Germinal center (tissue), 1 donor: ENCODE measurements at regions not wholly inside any gene's neighbourhood (a gene's known extent, or its start where the extent isn't known, plus 50 kb on each side); places are given as distances from the start of the nearest gene placed in this dataset.

Source experiments
- DNase-seq: peaks from one replicate; pipeline ENCODE4 v3.0.0; 2012; ENCODE audit warnings: mixed read lengths, low spot score

DNA sequence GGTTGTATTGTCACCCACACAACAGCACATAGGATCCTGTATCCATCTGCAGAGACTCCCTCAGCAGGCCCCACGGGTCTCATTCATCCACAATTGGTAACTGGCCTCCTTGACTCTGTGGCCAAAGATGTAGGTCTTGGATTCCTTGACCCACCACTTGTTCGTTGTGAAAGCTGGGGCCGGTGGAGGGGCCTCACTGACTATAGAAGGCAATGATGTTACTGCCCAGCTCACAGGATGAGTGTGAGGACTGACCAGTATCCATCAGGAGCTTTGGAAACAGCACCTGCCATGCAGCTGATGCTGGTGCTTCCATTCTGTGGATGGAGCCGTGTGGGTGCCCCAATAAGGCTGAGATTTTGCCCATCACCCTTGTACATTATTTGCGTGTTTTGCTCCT, 615.7 kb downstream of the BRD1 start:
- DNase-seq: no peak

DNA sequence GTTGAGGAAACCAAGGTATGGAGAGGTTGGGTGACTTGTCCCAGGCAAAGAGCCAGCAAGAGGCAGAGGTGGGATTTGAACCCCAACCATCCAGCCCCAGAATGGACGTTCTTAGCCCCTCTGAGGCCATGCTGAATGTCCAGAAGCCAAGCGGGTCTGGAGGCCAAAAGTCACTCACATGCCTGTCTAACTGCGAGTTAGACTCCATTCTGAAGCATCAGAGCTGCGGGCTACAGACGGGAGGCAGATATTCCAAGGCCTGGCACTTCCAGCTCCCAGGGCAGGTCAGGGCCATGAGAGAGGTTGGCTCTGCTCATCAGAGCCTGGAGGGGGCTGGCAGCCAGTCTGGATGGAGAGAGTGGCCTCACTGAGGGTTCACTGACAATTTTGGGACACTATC, 616.5 kb downstream of the BRD1 start:
- no peak for DNase-seq

DNA sequence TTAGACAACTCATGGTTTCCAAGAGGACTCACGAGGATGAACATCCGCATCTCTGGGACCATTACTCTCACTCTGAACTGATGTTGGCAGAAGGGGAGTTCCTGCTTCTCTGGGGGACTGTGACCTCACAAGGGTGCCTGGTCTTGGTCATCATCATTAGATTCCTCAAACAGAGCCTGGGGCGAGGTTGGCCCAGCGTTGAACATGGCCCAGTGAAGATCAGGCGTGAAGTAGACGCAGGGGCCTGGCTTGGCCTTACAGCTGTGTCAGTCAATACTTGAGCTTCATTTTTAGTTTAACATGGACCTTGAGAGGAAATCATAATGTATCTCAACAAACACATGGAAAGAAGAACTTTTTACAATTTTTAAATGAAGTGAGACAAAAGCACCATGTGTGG, 617.1 kb downstream of the BRD1 start:
- DNase-seq: no peak

DNA sequence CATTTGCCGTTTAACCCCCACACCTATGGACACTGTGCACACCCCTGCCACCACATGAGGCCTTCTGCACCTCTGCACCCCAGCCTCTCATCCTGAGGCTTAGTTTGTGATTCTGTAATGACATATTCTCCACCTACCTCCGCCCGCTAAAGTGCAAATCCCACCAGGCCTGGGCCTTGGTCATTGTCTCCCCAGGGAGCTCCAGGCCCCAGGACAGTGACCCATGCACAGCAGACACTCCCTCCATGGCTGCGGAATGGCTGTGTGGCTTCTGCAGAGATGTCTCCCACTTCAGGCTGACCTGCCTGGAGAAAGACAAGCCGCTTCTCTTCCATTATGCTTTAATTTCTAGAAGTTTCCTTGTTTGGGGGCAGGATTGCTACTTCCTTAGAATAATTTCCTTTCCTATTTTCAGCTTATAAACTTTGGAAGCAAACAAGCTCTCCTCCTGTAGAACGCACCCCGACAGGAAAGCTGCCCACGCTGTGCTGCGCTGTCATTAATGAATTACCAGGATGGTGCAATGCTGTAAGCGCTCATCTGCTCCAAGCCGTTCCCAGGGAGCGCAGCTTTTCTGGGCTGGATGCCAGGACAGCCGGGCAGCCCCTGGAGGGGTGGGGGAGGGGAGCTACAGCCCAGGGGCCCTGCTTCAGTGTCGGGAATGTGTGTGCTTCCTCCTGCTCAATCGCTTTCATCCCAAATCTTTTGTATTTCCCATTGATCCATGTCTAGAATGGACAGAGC, 618.0 kb downstream of the BRD1 start:
- DNase-seq: no peak

DNA sequence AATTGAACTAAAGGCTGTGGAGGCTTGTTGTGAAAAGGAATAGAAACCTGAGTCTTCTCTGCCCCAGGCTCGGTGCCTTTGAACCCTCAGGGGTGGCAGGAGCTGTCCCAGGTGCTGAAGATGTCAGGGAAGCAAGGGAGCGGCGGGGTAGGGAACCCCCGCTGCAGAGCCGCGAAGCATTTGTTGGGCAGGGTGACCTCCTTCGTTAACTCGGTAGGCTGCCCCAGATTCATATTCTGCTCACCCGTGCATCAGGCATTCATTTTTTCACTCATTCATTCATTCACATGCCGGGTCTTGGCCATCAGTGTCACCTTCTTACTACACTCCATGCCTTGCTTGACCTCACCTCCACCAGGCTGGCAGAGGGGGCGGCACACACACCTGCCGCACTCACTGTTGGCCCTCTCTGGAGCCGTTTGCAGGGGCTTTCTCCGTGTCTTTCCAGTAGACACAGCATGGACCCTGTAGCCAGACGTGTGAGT, 618.9 kb downstream of the BRD1 start:
- no peak for DNase-seq

- DNase-seq: no peak
Observed at GRCh38 chr22:49208004-49208402, 619.7 kb downstream of the BRD1 start.

- no peak for DNase-seq
Observed at GRCh38 chr22:49207008-49208003, 620.4 kb downstream of the BRD1 start.

GRCh38 chr22:49206281-49206680, 621.4 kb downstream of the BRD1 start:
- DNase-seq: no peak

GRCh38 chr22:49205483-49205800, 622.2 kb downstream of the BRD1 start:
- no peak for DNase-seq

DNA sequence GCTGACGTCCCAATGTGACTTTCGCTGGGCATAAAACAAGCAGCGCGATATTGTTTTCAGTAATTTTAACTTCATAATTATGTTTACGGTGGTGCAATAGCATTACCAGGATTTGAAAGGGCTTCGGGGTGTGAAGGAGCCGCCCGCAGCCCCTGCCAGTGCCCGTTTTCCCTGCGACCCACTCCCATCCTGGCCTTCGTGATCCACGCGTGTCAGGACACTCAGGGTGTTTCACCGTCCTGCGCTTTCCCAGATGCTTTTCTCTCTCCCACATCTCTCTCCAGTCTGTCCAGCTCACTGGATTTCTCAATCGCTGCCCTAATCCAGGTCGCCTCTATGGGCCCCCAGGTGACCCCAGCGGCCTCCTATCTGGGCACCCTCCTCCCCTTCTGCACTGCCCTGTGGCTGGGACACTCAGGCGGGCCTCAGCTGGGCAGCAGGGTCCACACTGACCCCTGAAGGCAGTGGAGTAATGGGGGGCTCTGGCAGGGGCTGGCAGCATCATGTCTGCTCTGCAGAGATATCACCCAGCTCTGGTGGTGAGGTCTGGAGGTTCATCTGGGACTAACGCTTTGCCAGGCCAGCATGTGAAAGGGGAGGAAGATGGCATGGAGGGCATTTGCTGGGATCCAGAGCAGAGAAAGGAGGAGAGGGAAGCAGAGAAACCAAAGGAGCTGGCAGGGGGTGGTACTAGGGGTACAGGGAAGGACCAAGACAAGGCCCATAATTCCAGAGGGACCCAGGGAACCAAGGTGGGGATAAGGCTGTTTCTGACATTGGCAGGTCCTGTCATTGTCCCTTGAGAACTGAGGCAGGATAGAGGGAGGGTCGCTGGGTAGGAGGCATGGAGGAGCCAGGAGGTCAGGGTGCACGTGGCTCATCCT, 622.8 kb downstream of the BRD1 start:
- no peak for DNase-seq

DNA sequence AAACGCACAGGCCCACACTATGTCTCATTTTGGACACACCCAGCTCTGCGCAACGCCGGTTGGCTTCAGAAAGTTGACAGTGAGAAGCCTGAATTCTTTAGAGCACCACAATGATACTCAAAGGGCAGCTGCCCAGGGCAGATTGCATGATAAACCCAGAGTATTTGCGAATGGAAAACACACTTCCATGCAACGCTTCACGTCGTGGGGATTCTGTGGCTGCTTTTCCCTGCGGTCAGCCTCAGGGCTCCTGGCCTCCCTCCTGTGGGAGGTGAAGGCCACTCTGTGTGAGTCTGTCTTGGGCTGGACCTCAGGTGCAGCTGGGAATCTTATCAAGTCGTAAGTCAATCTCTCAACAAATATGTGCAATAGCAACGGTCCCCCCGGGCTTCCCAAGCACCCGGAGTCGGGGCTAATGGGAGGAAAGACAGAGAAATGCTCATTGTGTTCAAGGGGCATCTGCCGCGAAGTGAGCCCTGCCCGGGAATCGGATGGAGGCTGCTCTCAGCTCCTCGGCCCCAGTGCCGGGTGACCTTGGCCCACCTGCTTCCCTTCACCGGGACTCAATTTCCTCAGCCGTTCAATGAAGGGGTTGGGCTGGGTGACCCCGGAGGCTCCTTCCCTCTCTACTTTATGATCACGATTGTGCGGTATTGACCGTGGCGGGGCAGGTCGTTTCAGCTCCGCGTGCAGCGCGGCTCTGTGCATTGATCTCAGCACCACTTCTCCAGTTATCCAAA, 623.6 kb downstream of the BRD1 start:
- no peak for DNase-seq

- no peak for DNase-seq
Observed at GRCh38 chr22:49203091-49203858, 624.4 kb downstream of the BRD1 start.

GRCh38 chr22:49202226-49202625, 625.4 kb downstream of the BRD1 start:
- no peak for DNase-seq

DNA sequence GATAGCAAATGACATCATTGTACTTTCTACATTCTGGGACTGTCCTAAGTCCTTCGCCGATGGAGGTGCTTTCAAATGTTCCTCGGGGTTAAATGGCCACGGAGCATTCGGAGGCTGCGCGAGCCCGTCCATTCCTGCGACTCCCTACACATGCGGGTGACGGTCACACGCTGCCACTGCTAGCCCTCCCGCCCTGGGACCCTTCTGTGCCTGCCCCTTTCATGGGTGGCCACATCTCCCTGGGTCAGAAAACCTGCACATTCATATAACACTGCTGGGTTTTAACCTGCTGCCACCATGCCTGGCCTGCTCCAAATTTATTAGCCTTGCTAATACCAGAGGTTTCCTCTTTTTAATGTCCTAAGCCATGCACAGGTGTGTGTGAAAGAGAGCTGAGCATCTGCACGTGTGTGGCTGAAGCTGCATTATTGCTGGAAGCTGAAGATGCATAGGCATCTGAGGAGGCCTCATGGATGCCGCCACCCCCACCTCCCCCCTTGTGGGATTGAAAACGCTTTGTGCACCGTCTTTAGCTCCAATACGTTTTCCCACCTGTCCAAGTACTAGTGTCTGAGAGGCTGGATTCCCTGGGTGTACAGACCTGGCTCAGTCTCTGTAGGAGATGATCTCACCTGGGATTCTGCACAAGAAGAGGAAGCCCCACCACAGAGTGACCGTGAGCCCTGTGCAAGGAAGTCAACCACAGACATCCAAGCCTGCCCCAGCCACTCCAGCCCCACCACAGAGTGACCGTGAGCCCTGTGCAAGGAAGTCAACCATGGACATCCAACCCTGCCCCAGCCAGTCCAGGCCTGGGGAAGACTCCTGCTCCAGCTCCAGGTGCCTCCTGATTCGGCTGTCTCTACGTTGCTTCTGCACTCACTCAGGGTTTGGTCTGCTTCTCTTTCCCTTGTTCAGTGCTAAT, 626.4 kb downstream of the BRD1 start:
- DNase-seq: no peak

GRCh38 chr22:49199224-49199623, 628.4 kb downstream of the BRD1 start:
- DNase-seq: no peak

- DNase-seq: no peak
Observed at GRCh38 chr22:49198705-49199084, 629.0 kb downstream of the BRD1 start.

DNA sequence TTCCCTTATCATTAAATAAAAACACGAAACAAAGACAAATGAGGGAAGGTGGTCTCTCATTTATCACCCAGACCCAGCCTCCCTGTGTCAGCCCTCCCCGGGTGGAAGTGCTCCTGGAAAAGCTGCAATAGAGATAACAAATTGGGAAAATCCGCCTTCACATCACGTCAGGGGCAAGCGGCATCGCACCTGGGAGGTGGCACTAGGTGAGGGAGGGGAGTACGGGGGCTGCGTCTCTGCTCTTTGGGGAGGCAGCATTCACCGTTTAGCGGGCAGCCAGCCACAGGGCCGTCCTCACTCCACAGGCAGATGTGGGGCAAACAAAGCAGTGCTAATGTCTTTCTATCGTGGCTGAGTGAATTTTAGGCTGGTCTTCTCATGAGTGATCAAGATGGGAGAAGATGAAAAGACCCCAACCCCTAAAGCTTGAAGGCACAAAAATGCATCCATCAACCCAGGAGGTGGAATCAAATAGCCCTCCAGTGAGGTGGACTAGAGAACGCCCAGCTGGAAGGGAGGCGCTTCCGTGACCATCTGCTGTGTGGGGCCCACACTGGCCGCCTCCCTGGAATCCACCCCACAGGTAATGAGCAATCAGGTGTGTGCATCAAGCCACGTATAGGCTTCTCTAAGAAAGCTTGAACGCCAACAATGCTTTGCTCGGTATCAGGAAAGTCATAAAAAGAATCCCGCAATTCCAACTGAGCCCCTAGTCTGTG, 629.5 kb downstream of the BRD1 start:
- no peak for DNase-seq

GRCh38 chr22:49197505-49197904, 630.2 kb downstream of the BRD1 start:
- DNase-seq: no peak

GRCh38 chr22:49196046-49196511, 631.6 kb downstream of the BRD1 start:
- DNase-seq: no peak
